Muscle layer of duodenum (tissue), 2 donors: ENCODE measurements at regions not wholly inside any gene's neighbourhood (a gene's known extent, or its start where the extent isn't known, plus 50 kb on each side); places are given as distances from the start of the nearest gene placed in this dataset.
"Not testable (repeated sequence)": the region's sequence is repeated elsewhere in the genome, so short reads cannot be mapped to it uniquely, and the experiment has no call there.

Source experiments
- H3K27ac ChIP-seq: one replicate; pipeline ENCODE4 v1.7.0; 2013; ENCODE audit warnings: mild to moderate bottlenecking, low read length
- H3K27me3 ChIP-seq: one replicate; pipeline ENCODE4 v1.7.0; 2013; ENCODE audit warnings: low read depth, mild to moderate bottlenecking, control low read depth, low read length
- H3K36me3 ChIP-seq, 2 donors: one replicate each; pipeline ENCODE4 v1.7.0; 2013; ENCODE audit warnings: low read length in 2 of 2, control low read depth in 1 of 2, mild to moderate bottlenecking in 1 of 2; ENCODE audit not compliant: insufficient read depth in 2 of 2, control insufficient read depth in 1 of 2
- H3K4me1 ChIP-seq, 2 donors: one replicate each; pipeline ENCODE4 v1.7.0; 2013; ENCODE audit warnings: low read length in 2 of 2, mild to moderate bottlenecking in 2 of 2, control low read depth in 1 of 2, moderate library complexity in 1 of 2; ENCODE audit not compliant: insufficient read depth in 2 of 2, control insufficient read depth in 1 of 2
- H3K4me3 ChIP-seq, 2 donors: one replicate each; pipeline ENCODE4 v1.7.0; 2013; ENCODE audit warnings: low read length in 2 of 2, low read depth in 1 of 2, mild to moderate bottlenecking in 1 of 2
- H3K9me3 ChIP-seq, 2 donors: one replicate each; pipeline ENCODE4 v1.7.0; 2013; ENCODE audit warnings: low read length in 2 of 2, control low read depth in 1 of 2, mild to moderate bottlenecking in 1 of 2; ENCODE audit not compliant: control insufficient read depth in 1 of 2
- donor health status: healthy.

DNA sequence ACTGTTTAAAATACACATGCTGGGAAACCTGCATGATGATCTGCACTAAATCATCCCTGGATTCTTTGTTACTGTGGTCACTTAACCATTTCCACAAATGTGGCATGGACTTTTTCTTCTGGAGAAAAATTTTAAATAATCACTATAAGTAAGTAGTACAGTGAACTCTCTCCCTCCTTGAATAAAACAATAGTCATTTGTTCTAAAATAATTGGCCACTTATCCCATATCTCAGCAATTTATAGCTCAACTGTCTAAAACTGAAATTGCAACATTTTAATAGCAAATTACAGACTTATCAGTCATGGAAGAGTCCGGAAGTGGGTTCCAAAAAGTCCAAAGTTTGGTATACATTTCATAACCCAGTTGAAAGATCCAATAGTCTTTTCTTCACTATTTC lies 90.9 kb downstream of the MTERF1 start:
- Histone ChIP-seq H3K4me3 (no peak overlapping the region), H3K27ac (no peak overlapping the region), H3K27me3 (no peaks in the 10 kb centered on the region), H3K36me3 (no peaks in the 10 kb centered on the region), H3K9me3 (no peaks in the 10 kb centered on the region), H3K4me1 (no peaks in the 10 kb centered on the region)

DNA sequence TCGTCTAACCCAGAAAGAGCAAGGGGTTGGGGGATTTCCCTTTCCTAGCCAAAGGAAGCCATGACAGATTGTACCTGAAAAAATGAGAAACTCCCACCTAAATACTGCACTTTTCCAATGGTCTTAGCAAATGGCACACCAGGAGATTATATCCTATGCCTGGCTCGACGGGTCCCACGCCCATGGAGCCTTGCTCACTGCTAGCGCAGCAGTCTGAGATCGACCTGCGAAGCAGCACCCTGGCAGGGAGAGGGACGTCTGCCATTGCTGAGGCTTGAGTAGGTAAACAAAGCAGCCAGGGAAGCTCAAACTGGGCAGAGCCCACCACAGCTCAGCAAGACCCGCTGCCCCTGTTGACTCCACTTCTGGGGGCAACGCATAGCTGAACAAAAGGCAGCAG lies 89.9 kb downstream of the MTERF1 start:
- not testable (repeated sequence) for H3K9me3 ChIP-seq, H3K4me3 ChIP-seq, H3K27ac ChIP-seq, H3K4me1 ChIP-seq, H3K36me3 ChIP-seq, H3K27me3 ChIP-seq

DNA sequence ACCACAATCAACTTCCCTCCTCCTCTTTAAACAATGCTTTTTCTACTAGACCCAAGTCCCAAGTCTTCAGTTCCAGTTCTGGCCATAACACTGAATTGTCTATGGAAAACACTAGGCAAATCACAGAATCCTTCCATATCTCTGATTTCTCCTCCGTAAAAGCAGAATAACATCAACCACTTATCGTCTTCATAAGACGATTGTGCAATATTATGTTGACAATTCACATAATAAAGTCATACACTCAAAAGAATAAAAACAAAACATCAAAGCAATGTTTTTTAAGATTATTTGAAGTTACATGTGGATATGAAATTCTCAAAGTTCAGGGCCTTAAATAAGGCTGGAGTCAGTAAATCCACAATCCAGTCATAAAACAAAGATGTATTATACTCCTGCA lies 84.4 kb downstream of the MTERF1 start:
- no peaks in the 10 kb centered on the region for H3K27me3 ChIP-seq
- H3K4me1 ChIP-seq: no peaks in the 10 kb centered on the region
- H3K9me3 ChIP-seq: no peaks in the 10 kb centered on the region
- H3K4me3 ChIP-seq: no peak overlapping the region
- no peaks in the 10 kb centered on the region for H3K36me3 ChIP-seq
- no peak overlapping the region for H3K27ac ChIP-seq

DNA sequence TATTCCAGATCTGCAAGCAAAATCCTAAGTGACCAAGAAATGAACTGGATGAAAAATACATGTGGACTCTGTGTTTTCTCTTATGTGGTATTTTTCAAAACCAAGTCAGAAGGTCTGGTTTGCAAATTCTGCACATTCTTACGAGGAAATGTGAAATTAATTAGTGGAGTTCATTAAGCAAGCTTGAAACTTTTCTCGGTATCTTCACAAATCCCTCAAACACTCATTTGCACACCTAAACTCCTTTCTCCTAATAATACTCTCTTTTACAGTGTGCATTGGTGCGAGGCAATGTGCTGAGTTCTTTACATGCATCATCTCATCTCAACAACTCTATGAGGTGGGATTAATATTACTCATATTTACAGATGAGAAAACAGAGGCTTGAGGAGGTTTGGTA lies 82.1 kb downstream of the MTERF1 start:
- Histone ChIP-seq H3K4me3 (no peak overlapping the region), H3K4me1 (no peaks in the 10 kb centered on the region), H3K36me3 (no peaks in the 10 kb centered on the region), H3K27me3 (no peaks in the 10 kb centered on the region), H3K27ac (no peak overlapping the region), H3K9me3 (no peaks in the 10 kb centered on the region)

DNA sequence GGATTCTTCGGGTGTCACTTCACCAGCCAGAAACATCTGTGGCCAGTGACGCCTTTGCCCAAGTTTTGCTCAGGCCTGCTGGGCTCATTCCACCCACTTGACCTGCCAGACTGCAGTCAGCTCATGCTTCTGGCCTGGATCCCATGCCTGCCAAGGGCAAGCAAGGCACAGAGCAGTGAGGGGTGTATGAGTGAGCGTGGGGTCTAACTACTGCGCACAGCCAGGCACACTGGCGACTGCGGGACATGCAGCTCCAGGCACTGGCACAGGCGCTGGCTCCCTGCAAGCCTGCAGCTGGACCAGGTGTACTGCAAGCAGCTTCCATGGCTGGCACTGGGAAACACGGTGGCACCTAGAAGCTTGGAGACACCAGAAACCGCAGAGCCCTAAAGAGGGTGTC lies 80.1 kb downstream of the MTERF1 start:
- H3K4me1 ChIP-seq: no peaks in the 10 kb centered on the region
- H3K4me3 ChIP-seq: no peak overlapping the region
- no peaks in the 10 kb centered on the region for H3K27me3 ChIP-seq
- no peak overlapping the region for H3K27ac ChIP-seq
- no peaks in the 10 kb centered on the region for H3K36me3 ChIP-seq
- no peaks in the 10 kb centered on the region for H3K9me3 ChIP-seq

DNA sequence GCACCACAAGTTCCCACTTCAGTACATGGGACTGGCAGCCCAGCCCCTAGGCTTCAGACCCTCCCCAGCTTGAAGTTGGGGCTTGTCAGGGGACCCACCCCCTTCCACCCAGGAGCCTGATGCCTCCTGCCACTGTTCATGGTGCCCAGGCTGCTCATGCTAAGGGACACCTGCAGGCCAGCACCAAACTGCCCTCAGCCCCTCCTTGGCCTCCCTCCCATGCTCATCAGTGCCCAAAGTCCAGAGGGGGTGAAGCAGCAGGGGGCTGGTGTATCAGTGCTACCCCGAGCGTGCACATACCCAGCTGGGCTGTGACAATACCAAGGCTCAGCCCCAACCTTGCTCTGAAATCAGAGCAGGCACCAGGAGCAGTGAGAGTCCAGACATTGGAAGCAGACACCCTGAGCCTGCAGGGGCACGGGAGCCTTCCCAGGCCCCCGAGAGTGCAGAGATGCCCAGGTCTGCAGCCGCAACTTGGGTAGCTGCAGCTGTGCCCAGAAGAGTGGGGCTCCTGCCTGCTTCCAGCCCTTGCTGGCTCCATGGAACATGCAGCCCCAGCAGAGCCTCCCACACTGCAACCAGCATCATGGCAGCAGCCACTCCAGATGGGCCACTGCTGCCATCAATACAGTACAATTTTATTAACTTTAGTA lies 79.0 kb downstream of the MTERF1 start:
- Histone ChIP-seq H3K4me3 (no peak overlapping the region), H3K9me3 (no peaks in the 10 kb centered on the region), H3K27me3 (no peaks in the 10 kb centered on the region), H3K4me1 (no peaks in the 10 kb centered on the region), H3K27ac (no peak overlapping the region), H3K36me3 (no peaks in the 10 kb centered on the region)

DNA sequence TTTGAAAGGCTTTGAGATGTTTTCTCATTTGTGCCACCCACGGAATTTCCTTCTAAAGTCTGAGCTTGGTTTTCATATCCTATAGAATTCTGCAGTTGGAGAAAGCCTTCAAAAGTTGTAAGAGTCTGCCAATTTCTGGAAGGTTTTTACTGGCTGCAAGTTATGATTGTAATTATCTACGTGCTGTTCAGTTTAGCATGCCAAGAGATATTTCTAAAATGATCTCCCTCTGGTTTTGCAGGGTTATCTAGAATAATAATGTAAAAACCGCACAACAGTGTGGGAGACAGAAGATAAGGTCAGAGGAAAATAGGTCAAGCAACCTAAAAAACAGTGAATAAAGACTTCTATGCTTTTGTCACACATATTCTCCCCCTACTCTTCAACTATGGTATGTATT lies 69.3 kb downstream of the MTERF1 start:
- Histone ChIP-seq H3K4me3 (no peak overlapping the region), H3K4me1 (no peaks in the 10 kb centered on the region)

DNA sequence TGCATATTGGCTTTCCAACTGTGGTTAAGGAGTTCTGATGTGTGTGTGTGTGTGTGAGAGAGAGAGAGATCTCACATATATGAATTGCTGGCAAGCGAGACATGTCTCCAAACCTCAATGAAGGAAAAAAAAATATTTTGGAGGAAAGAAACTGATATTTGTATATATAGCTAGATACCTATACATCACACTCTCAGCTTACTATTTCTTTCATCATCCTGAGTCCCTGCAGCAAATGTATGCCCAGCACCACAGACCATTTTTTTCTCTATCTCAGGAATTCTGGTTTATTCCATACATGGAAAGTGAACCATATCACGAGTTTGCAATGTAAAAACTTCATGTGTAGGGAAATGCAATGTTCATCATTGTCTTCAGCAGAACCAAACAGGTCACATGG lies 68.9 kb downstream of the MTERF1 start:
- H3K27ac ChIP-seq: no peak overlapping the region
- no peaks in the 10 kb centered on the region for H3K27me3 ChIP-seq
- no peaks in the 10 kb centered on the region for H3K9me3 ChIP-seq
- H3K36me3 ChIP-seq: no peaks in the 10 kb centered on the region
- no peaks in the 10 kb centered on the region for H3K4me1 ChIP-seq
- no peak overlapping the region for H3K4me3 ChIP-seq

More for the DNA sequence above, 69.3 kb downstream of the MTERF1 start:
- Histone ChIP-seq H3K9me3 (no peaks in the 10 kb centered on the region), H3K27ac (no peak overlapping the region), H3K27me3 (no peaks in the 10 kb centered on the region), H3K36me3 (no peaks in the 10 kb centered on the region)

DNA sequence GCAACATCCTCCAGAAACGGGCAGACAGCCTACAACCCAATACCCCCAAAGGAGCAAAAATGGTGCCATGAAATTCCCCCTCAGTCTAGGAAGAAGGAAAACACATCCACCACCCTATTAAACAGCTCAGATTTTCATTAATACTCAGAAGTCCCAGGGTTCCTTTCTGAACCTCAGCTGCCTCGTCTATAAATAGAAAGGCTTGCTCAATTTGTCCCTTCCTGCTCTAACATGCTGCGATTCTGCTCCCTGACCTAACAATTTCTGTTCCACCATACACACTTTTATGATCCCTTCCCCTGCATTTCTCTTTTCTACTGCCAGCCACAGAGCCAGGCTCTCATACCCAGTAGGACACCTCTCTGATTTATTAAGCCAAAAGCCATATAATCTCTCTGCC lies 68.1 kb downstream of the MTERF1 start:
- Histone ChIP-seq H3K4me3 (no peak overlapping the region), H3K4me1 (no peaks in the 10 kb centered on the region), H3K27ac (no peak overlapping the region), H3K9me3 (no peaks in the 10 kb centered on the region), H3K36me3 (no peaks in the 10 kb centered on the region), H3K27me3 (no peaks in the 10 kb centered on the region)

DNA sequence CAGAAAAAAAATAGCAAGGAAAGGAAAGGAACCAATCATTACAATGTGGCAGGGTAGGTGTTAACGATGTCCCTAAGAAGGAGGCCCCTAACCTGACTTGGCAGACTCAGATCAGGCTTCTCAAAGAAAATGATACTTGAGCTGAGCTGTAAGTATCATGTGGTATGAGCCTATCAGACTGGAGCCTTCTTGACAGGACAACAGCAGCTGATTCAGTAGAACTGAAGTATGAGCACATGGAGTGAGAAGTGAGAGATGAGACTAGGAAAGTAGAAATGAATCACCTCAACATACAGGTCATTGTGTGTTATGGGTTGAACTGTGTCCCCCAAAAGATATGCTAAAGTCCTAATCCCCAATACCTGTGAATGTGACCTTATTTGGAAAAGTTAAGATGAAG lies 66.3 kb downstream of the MTERF1 start:
- Histone ChIP-seq H3K4me1 (no peaks in the 10 kb centered on the region), H3K4me3 (no peak overlapping the region), H3K27me3 (no peaks in the 10 kb centered on the region), H3K27ac (no peak overlapping the region), H3K9me3 (no peaks in the 10 kb centered on the region), H3K36me3 (no peaks in the 10 kb centered on the region)
